ENCODE measurements at regions not wholly inside any gene's neighbourhood (a gene's known extent, or its start where the extent isn't known, plus 50 kb on each side); places are given as distances from the start of the nearest gene placed in this dataset.

DNA sequence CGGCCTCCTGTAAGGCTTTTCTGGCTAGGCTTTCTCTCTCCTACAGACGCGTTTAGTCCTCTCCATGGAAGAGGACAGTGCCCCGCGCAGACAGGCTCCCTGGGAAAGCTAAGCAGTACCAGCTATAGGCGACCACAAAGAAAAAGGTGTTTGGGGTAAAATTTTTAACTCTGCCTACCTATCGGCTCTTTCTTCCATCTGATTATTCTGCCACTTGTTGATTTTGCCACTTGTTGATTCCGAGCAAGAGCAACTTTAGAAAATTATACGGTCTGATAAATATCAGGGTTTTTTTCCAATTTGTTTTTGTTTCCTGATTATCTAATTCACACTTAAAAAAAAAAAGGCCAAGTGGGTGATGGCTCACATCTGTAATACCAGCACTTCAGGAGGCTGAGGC, 1600.5 kb upstream of the TENM3 start:
- TF ChIP-seq SUZ12 (IDR thresholded peaks at IDR 0.05; ENCODE audit: extremely low read depth, insufficient read depth, insufficient read length), result no peak
- TF ChIP-seq ZNF274 (IDR thresholded peaks at IDR 0.05; ENCODE audit: low read depth, low read length), result no peak

Measured in NT2/D1 (cell line).